ENCODE measurements at regions not wholly inside any gene's neighbourhood (a gene's known extent, or its start where the extent isn't known, plus 50 kb on each side); places are given as distances from the start of the nearest gene placed in this dataset.

DNA sequence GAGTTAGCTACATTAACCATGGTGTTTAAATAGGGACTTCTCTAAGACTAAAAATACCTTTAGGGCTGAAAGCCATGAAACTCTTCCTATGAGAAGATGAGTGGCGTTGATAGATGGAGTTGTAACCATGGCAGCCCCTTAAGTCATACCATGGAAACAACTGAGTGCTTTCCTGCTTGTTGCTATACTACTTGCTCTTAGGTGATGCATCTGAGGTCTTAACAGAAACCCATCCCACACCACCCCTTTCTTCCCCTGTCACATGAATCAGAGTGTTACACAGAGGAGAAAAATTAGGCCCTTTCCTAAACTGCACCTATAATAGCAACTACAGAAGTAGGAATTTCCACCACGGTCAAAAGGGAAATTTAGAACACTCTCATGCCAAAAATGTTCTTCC, 64.3 kb upstream of the ZC3H12C start:
- CTCF ChIA-PET: interaction anchor here (0.7 to 1.2 kb wide), 2 partner anchors 12 to 1402 kb away, joined by 3 read pairs; no protein-coding TSS in a partner anchor
- H3K27me3 Mint-ChIP-seq (ENCODE audit: insufficient read depth, unreplicated experiment): no peaks in the 10 kb centered on the region
- POLR2A ChIA-PET: interaction anchor here (0.7 to 0.9 kb wide), 2 partner anchors 13 kb away, joined by 3 to 4 read pairs; no protein-coding TSS in a partner anchor
- no peak overlapping the region for H3K4me3 Mint-ChIP-seq (ENCODE audit: unreplicated experiment)
- intact Hi-C loops (cut with micrococcal nuclease): no loop called here
- no peaks in the 10 kb centered on the region for H3K36me3 Mint-ChIP-seq (ENCODE audit: insufficient read depth, unreplicated experiment)
- peaks cover 2% of the 10 kb centered on the region for H3K4me1 Mint-ChIP-seq (ENCODE audit: insufficient read depth, unreplicated experiment)
- DNase-seq (ENCODE audit: unreplicated experiment): no peak
- no TSS peak for BruUV-seq (replicated peaks)
- H3K9me3 Mint-ChIP-seq (ENCODE audit: unreplicated experiment): peaks cover 4% of the 10 kb centered on the region
- no peak for TF ChIP-seq CTCF (IDR thresholded peaks at IDR 0.05; ENCODE audit: unreplicated experiment)
- H3K27ac Mint-ChIP-seq (ENCODE audit: low read depth, unreplicated experiment): no peak overlapping the region

DNA sequence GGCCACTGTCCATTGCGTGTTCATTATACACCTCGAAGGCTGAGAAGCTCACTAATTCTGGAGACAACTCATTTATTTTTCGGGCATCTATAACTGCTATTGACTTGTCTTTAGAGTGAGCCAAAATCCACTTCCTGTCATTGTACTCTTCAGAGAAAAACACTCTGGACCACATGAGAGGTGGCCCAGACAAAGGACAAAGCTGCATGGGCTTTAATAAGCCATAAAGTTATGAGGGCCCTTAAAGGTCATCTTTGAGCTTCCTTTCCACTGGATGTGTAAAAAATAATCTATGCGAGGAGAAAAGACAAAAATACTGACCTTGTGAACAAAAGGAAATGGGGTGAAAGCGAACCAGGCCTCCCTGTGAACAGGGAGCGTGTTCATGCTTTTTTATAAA, 63.5 kb upstream of the ZC3H12C start:
- intact Hi-C loops (cut with micrococcal nuclease): no loop called here
- Mint-ChIP-seq H3K27ac (ENCODE audit: low read depth, unreplicated experiment) (no peak overlapping the region), H3K9me3 (ENCODE audit: unreplicated experiment) (peaks cover 8% of the 10 kb centered on the region), H3K36me3 (ENCODE audit: insufficient read depth, unreplicated experiment) (no peaks in the 10 kb centered on the region), H3K4me3 (ENCODE audit: unreplicated experiment) (no peak overlapping the region), H3K4me1 (ENCODE audit: insufficient read depth, unreplicated experiment) (peaks cover 6% of the 10 kb centered on the region), H3K27me3 (ENCODE audit: insufficient read depth, unreplicated experiment) (no peaks in the 10 kb centered on the region)
- ChIA-PET POLR2A (interaction anchor here (0.7 to 1.6 kb wide), 3 partner anchors 7 to 14 kb away, joined by 3 to 4 read pairs (median 4); no protein-coding TSS in a partner anchor), CTCF (interaction anchor here (0.7 to 1.2 kb wide), 4 partner anchors 13 to 1518 kb away, joined by 3 to 4 read pairs (median 3); no protein-coding TSS in a partner anchor)
- no peak for DNase-seq (ENCODE audit: unreplicated experiment)
- TF ChIP-seq CTCF (IDR thresholded peaks at IDR 0.05; ENCODE audit: unreplicated experiment): no peak
- no TSS peak for BruUV-seq (replicated peaks)

GRCh38 chr11:110031171-110031570, 62.0 kb upstream of the ZC3H12C start:
- intact Hi-C loops (cut with micrococcal nuclease): no loop called here
- DNase-seq (ENCODE audit: unreplicated experiment): no peak
- TF ChIP-seq CTCF (IDR thresholded peaks at IDR 0.05; ENCODE audit: unreplicated experiment): no peak
- peaks cover 8% of the 10 kb centered on the region for H3K9me3 Mint-ChIP-seq (ENCODE audit: unreplicated experiment)
- no peaks in the 10 kb centered on the region for H3K27me3 Mint-ChIP-seq (ENCODE audit: insufficient read depth, unreplicated experiment)
- no TSS peak for BruUV-seq (replicated peaks)
- POLR2A ChIA-PET: interaction anchor here (0.6 to 1.6 kb wide), 3 partner anchors 9 to 99 kb away, joined by 3 to 4 read pairs (median 3); no protein-coding TSS in a partner anchor
- no peak overlapping the region for H3K27ac Mint-ChIP-seq (ENCODE audit: low read depth, unreplicated experiment)
- no peaks in the 10 kb centered on the region for H3K36me3 Mint-ChIP-seq (ENCODE audit: insufficient read depth, unreplicated experiment)
- peaks cover 6% of the 10 kb centered on the region for H3K4me1 Mint-ChIP-seq (ENCODE audit: insufficient read depth, unreplicated experiment)
- CTCF ChIA-PET: no interaction called here
- H3K4me3 Mint-ChIP-seq (ENCODE audit: unreplicated experiment): no peak overlapping the region

- no peak for TF ChIP-seq CTCF (IDR thresholded peaks at IDR 0.05; ENCODE audit: unreplicated experiment)
- Mint-ChIP-seq H3K4me3 (ENCODE audit: unreplicated experiment) (no peak overlapping the region), H3K27ac (ENCODE audit: low read depth, unreplicated experiment) (no peak overlapping the region), H3K27me3 (ENCODE audit: insufficient read depth, unreplicated experiment) (no peaks in the 10 kb centered on the region), H3K4me1 (ENCODE audit: insufficient read depth, unreplicated experiment) (peaks cover 6% of the 10 kb centered on the region), H3K9me3 (ENCODE audit: unreplicated experiment) (peaks cover 8% of the 10 kb centered on the region), H3K36me3 (ENCODE audit: insufficient read depth, unreplicated experiment) (no peaks in the 10 kb centered on the region)
- BruUV-seq (replicated peaks): no TSS peak
- DNase-seq (ENCODE audit: unreplicated experiment): no peak
- CTCF ChIA-PET: no interaction called here
- intact Hi-C loops (cut with micrococcal nuclease): no loop called here
- POLR2A ChIA-PET: interaction anchor here (0.9 to 1.2 kb wide), 3 partner anchors 10 to 45 kb away, joined by 3 read pairs; no protein-coding TSS in a partner anchor
Observed at GRCh38 chr11:110032259-110032658, 60.9 kb upstream of the ZC3H12C start.
